Endothelial cell of umbilical vein (primary cell): ENCODE measurements at regions not wholly inside any gene's neighbourhood (a gene's known extent, or its start where the extent isn't known, plus 50 kb on each side); places are given as distances from the start of the nearest gene placed in this dataset.

Experiments
- BruUV-seq: library from RNA; stranded (reverse); fragments of 400-500 nt; replicated peaks from 2 replicates; lab custom pipeline; 2021; lab: Mats Ljungman, UMichigan
- CTCF ChIA-PET: fragments of 300-600, 350-600 bp; sonication (Branson Sonifier 250); formaldehyde crosslinking; loops from one replicate; lab custom pipeline; 2021; ENCODE audit warnings: antibody characterized with exemption, inconsistent platforms; lab: Charles Lee
- POLR2A ChIA-PET: fragments of 300-600, 350-600 bp; sonication (Branson Sonifier 250); formaldehyde crosslinking; loops from one replicate; lab custom pipeline; 2021; ENCODE audit warnings: antibody characterized with exemption, inconsistent platforms; lab: Charles Lee
- DNase-seq: peaks from one replicate; pipeline ENCODE4 v3.0.0-alpha.2; 2011; ENCODE audit warnings: low read depth, low spot score
- FAIRE-seq: peaks from 2 replicates; lab custom pipeline; 2011; peaks lifted over from hg19 to GRCh38; lab: Jason Lieb, UNC
- H2AFZ ChIP-seq: 2 replicates; pipeline ENCODE4 v1.6.0; 2012; ENCODE audit warnings: low read depth, low read length, control low read depth, inconsistent platforms
- H3K27ac ChIP-seq: 2 replicates; pipeline ENCODE4 v1.5.1; 2011; ENCODE audit warnings: low read depth, mild to moderate bottlenecking, control low read depth, low read length, moderate library complexity; ENCODE audit not compliant: insufficient read depth
- H3K27me3 ChIP-seq, 2 experiments: 2 replicates each; pipeline versions ENCODE4 v1.6.0 to v1.6.1; 2011; ENCODE audit warnings: low read length in 2 of 2, mixed read lengths in 1 of 2; ENCODE audit not compliant: control insufficient read depth in 2 of 2, insufficient read depth in 2 of 2
- H3K36me3 ChIP-seq, 2 experiments: 2 replicates in 1 of 2; 3 replicates in 1 of 2; pipeline ENCODE4 v1.5.1; 2011; ENCODE audit warnings: low read length in 2 of 2, mild to moderate bottlenecking in 1 of 2, moderate library complexity in 1 of 2; ENCODE audit not compliant: control insufficient read depth in 2 of 2, insufficient read depth in 2 of 2; ENCODE audit errors: extremely low read depth in 1 of 2
- H3K4me1 ChIP-seq: 3 replicates; pipeline ENCODE4 v1.5.1; 2011; ENCODE audit warnings: mild to moderate bottlenecking, low read length; ENCODE audit not compliant: control insufficient read depth, insufficient read depth; ENCODE audit errors: extremely low read depth
- H3K4me2 ChIP-seq: 2 replicates; pipeline ENCODE4 v1.6.1; 2011; ENCODE audit warnings: low read length, control low read depth, mixed read lengths; ENCODE audit not compliant: insufficient read depth
- H3K4me3 ChIP-seq, 3 experiments: fragments of 200-600 bp in 1 of 3; sonication (generic), shearing (Covaris generic) in 1 of 3; replicated peaks in 1 of 3; 2 replicates each; pipeline ENCODE4 v1.5.1; 2011 to 2016; ENCODE audit warnings: control low read depth in 3 of 3, low read length in 3 of 3, mild to moderate bottlenecking in 2 of 3, inconsistent platforms in 1 of 3, low read depth in 1 of 3, moderate library complexity in 1 of 3; ENCODE audit not compliant: insufficient read depth in 1 of 3
- H3K79me2 ChIP-seq: 2 replicates; pipeline ENCODE4 v1.6.0; 2012; ENCODE audit warnings: low read length, inconsistent platforms; ENCODE audit not compliant: control insufficient read depth, insufficient read depth
- H3K9ac ChIP-seq: replicated peaks from 2 replicates; pipeline ENCODE3; 2011; ENCODE audit warnings: low read length, control low read depth; ENCODE audit not compliant: insufficient read depth; ENCODE audit errors: extremely low read depth
- H3K9me1 ChIP-seq: replicated peaks from 3 replicates; pipeline ENCODE4 v1.6.0; 2011; ENCODE audit warnings: mild to moderate bottlenecking, low read length; ENCODE audit not compliant: control insufficient read depth, insufficient read depth; ENCODE audit errors: extremely low read depth
- H3K9me3 ChIP-seq: replicated peaks from 2 replicates; pipeline ENCODE4 v1.5.1; 2012; ENCODE audit warnings: low read length, inconsistent platforms; ENCODE audit not compliant: control insufficient read depth, insufficient read depth
- H4K20me1 ChIP-seq: replicated peaks from 2 replicates; pipeline ENCODE3; 2011; ENCODE audit warnings: mild to moderate bottlenecking, low read length; ENCODE audit not compliant: control insufficient read depth, insufficient read depth; ENCODE audit errors: extremely low read depth
- CTCF ChIP-seq, 2 donors: IDR thresholded peaks; 1 replicate in 1 of 2; 2 replicates in 1 of 2; pipeline ENCODE4 v1.5.1; 2011; ENCODE audit warnings: low read length in 2 of 2, mild to moderate bottlenecking in 2 of 2, moderate library complexity in 2 of 2, control low read depth in 1 of 2, inconsistent platforms in 1 of 2, low read depth in 1 of 2; ENCODE audit not compliant: insufficient read depth in 1 of 2; ENCODE audit errors: extremely low read depth in 1 of 2
- EZH2 ChIP-seq: IDR thresholded peaks from 2 replicates; pipeline ENCODE4 v1.6.1; 2012; ENCODE audit warnings: borderline replicate concordance, low read depth, mild to moderate bottlenecking, moderate library complexity, low read length, inconsistent platforms; ENCODE audit not compliant: severe bottlenecking
- FOS ChIP-seq: IDR thresholded peaks from 2 replicates; pipeline ENCODE4 v1.6.1; 2011; ENCODE audit warnings: mild to moderate bottlenecking, low read length, moderate library complexity, borderline replicate concordance; ENCODE audit not compliant: insufficient read depth
- GATA2 ChIP-seq: IDR thresholded peaks from 2 replicates; pipeline ENCODE4 v1.7.0; 2011; ENCODE audit warnings: low read depth, mild to moderate bottlenecking, moderate library complexity, mixed read lengths, low read length; ENCODE audit not compliant: insufficient read length, insufficient read depth
- JUN ChIP-seq: IDR thresholded peaks from 2 replicates; pipeline ENCODE4 v1.6.1; 2011; ENCODE audit warnings: borderline replicate concordance, low read depth; ENCODE audit not compliant: insufficient read length, insufficient read depth
- MAX ChIP-seq: IDR thresholded peaks from 2 replicates; pipeline ENCODE4 v1.6.1; 2011; ENCODE audit not compliant: insufficient read depth, insufficient read length
- MYC ChIP-seq: IDR thresholded peaks from one replicate; pipeline ENCODE4 v1.6.1; 2011; ENCODE audit warnings: mild to moderate bottlenecking, low read depth, low read length
- POLR2A ChIP-seq: IDR thresholded peaks from 2 replicates; pipeline ENCODE4 v1.6.1; 2012; ENCODE audit warnings: low read depth, mild to moderate bottlenecking, control low read depth, low read length
- POLR2AphosphoS5 ChIP-seq: IDR thresholded peaks from 2 replicates; pipeline ENCODE4 v1.6.1; 2012; ENCODE audit warnings: low read depth, mild to moderate bottlenecking, control low read depth, low read length, moderate library complexity; ENCODE audit not compliant: insufficient read depth
- dilution Hi-C: fragments of 300-500 bp; cut with MboI; formaldehyde crosslinking; loops from one replicate; pipeline ENCODE4 v1.15.0; 2019; ENCODE audit warnings: low sequenced_read_pairs; ENCODE audit not compliant: extremely low pct_ligation_motif_present
- intact Hi-C: fragments of 100-400 bp; cut with micrococcal nuclease; formaldehyde crosslinking; loops from one replicate; pipeline ENCODE4 v1.10.0; 2022

GRCh38 chr2:22628221-22628620 is 756.8 kb upstream of the KLHL29 start:
- Histone ChIP-seq H3K36me3 (no peaks in the 10 kb centered on the region), H3K4me3 (no peak overlapping the region), H3K9me3 (peaks cover 6% of the 10 kb centered on the region), H3K9me1 (no peaks in the 10 kb centered on the region), H2AFZ (no peak overlapping the region), H3K4me2 (no peak overlapping the region), H3K27ac (no peak overlapping the region), H4K20me1 (no peaks in the 10 kb centered on the region), H3K27me3 (no peaks in the 10 kb centered on the region), H3K79me2 (no peaks in the 10 kb centered on the region), H3K9ac (no peak overlapping the region), H3K4me1 (no peaks in the 10 kb centered on the region)
- TF ChIP-seq CTCF (IDR thresholded peaks at IDR 0.05; ENCODE audit: extremely low read depth in 1 of 2, insufficient read depth in 1 of 2, low read depth in 1 of 2, low read length in 2 of 2) (no peak), EZH2 (no peak), MYC (no peak), GATA2 (no peak), POLR2A (no peak), POLR2AphosphoS5 (no peak), MAX (no peak), FOS (no peak), JUN (no peak)
- dilution Hi-C loops = no loop called here
- FAIRE-seq (no peak), DNase-seq (no peak)
- ChIA-PET POLR2A (no interaction called here), CTCF (no interaction called here)
- no TSS peak for BruUV-seq
- intact Hi-C loops = no loop called here
